ENCODE measurements at regions not wholly inside any gene's neighbourhood (a gene's known extent, or its start where the extent isn't known, plus 50 kb on each side); places are given as distances from the start of the nearest gene placed in this dataset.

DNA sequence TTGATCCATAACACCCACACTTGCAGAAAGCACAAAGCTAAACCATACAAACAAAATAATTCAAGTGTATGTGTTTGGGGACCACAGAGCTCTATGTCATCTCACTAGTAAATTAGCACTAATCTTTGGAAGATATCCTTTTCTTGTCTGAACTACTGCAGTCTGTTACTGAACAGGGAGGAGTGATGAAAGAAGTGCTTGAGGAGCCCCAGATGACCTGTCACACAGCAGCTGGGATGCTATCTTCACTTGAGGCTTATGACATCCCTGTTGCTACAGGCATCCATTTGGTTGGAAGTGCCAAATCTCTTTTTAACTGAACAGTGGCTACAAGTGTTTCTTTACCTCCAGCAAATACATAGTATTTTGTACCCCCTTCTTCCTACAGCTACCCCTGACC lies 386.3 kb upstream of the CHAC2 start:
- no peak for DNase-seq (ENCODE audit: low read depth)
- TF ChIP-seq, protein P1, sequence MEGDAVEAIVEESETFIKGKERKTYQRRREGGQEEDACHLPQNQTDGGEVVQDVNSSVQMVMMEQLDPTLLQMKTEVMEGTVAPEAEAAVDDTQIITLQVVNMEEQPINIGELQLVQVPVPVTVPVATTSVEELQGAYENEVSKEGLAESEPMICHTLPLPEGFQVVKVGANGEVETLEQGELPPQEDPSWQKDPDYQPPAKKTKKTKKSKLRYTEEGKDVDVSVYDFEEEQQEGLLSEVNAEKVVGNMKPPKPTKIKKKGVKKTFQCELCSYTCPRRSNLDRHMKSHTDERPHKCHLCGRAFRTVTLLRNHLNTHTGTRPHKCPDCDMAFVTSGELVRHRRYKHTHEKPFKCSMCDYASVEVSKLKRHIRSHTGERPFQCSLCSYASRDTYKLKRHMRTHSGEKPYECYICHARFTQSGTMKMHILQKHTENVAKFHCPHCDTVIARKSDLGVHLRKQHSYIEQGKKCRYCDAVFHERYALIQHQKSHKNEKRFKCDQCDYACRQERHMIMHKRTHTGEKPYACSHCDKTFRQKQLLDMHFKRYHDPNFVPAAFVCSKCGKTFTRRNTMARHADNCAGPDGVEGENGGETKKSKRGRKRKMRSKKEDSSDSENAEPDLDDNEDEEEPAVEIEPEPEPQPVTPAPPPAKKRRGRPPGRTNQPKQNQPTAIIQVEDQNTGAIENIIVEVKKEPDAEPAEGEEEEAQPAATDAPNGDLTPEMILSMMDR (IDR thresholded peaks at IDR 0.05; ENCODE audit: control insufficient read depth, insufficient read depth, low read depth, low read length, missing control alignments) = no peak

GRCh38 chr2:53379547-53379946 lies 388.1 kb upstream of the CHAC2 start:
- H3K4me3 ChIP-seq (ENCODE audit: control insufficient read depth, low read depth, low read length) = no peak overlapping the region
- no peak for DNase-seq (ENCODE audit: low read depth)
- TF ChIP-seq, protein P1 (IDR thresholded peaks at IDR 0.05; ENCODE audit: control insufficient read depth, insufficient read depth, low read depth, low read length, missing control alignments) = no peak

More for the DNA sequence above, 386.3 kb upstream of the CHAC2 start:
- no peak overlapping the region for H3K4me3 ChIP-seq (ENCODE audit: control insufficient read depth, low read depth, low read length)

GRCh38 chr2:53378791-53379190 lies 388.8 kb upstream of the CHAC2 start:
- no peak overlapping the region for H3K4me3 ChIP-seq (ENCODE audit: control insufficient read depth, low read depth, low read length)
- TF ChIP-seq, protein P1 (IDR thresholded peaks at IDR 0.05; ENCODE audit: control insufficient read depth, insufficient read depth, low read depth, low read length, missing control alignments) = no peak
- DNase-seq (ENCODE audit: low read depth) = no peak

DNA sequence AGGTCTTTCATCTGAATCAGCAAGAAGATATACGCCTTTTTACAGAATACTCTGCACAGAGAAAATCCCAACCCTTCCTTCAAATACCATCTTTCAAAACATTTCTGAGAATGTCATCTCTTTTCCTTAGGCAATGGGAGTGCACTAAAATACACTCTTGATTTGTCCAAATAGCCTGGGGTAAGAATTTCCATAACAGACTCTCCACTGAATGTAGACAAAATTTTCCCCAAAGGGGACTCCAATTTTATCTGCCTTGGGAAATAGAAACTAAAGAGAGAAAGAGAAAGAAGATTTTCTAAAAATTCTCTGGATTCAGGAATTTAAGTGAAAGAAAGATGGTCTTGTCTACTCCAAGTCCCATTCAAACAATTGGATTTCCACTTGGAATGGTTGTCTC lies 394.5 kb upstream of the CHAC2 start:
- TF ChIP-seq, protein P1 (IDR thresholded peaks at IDR 0.05; ENCODE audit: control insufficient read depth, insufficient read depth, low read depth, low read length, missing control alignments) = no peak
- H3K4me3 ChIP-seq (ENCODE audit: control insufficient read depth, low read depth, low read length) = no peak overlapping the region
- DNase-seq (ENCODE audit: low read depth) = no peak

- TF ChIP-seq, protein P1 (IDR thresholded peaks at IDR 0.05; ENCODE audit: control insufficient read depth, insufficient read depth, low read depth, low read length, missing control alignments) = no peak
- DNase-seq (ENCODE audit: low read depth) = no peak
- H3K4me3 ChIP-seq (ENCODE audit: control insufficient read depth, low read depth, low read length) = no peak overlapping the region
Observed at GRCh38 chr2:53366543-53366942, 401.1 kb upstream of the CHAC2 start.

DNA sequence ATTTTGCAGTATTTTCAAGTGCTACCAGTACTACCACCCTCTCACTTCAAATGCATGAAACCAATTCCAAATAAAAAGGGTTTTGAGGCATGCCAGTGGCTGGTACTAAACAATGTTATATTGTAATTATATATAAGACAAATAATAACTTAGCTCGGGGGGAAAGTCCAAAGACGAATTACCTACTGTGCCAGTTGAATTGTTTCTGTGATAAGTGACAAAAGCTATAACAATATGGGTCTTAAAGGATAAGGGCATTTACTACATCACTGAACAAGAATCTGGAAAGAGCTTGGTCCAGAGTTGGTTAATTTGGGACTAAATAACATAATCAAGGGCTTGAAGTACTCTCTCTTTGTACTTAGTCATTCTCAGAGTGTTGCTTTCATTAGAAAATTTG lies 404.7 kb upstream of the CHAC2 start:
- DNase-seq (ENCODE audit: low read depth) = no peak
- H3K4me3 ChIP-seq (ENCODE audit: control insufficient read depth, low read depth, low read length) = no peak overlapping the region
- TF ChIP-seq, protein P1 (IDR thresholded peaks at IDR 0.05; ENCODE audit: control insufficient read depth, insufficient read depth, low read depth, low read length, missing control alignments) = no peak
